SK-N-SH (cell line): ENCODE measurements at regions not wholly inside any gene's neighbourhood (a gene's known extent, or its start where the extent isn't known, plus 50 kb on each side); places are given as distances from the start of the nearest gene placed in this dataset.

ENCODE experiments used
- CTCF ChIP-seq: fragments of 200-600 bp; sonication (generic); IDR thresholded peaks from 2 replicates; pipeline ENCODE4 v1.6.1; 2017; ENCODE audit warnings: antibody characterized with exemption, mild to moderate bottlenecking, moderate library complexity
- MAX ChIP-seq: IDR thresholded peaks from 2 replicates; pipeline ENCODE4 v1.4.0; 2012; ENCODE audit warnings: low read depth
- REST ChIP-seq: IDR thresholded peaks from 2 replicates; pipeline ENCODE4 v1.6.1; 2012; ENCODE audit warnings: mild to moderate bottlenecking, low read depth, low read length, moderate library complexity
- SIN3A ChIP-seq: IDR thresholded peaks from 2 replicates; pipeline ENCODE4 v1.6.1; 2012; ENCODE audit warnings: low read depth, mild to moderate bottlenecking, low read length, moderate library complexity, borderline replicate concordance
- ZBTB33 ChIP-seq: IDR thresholded peaks from 2 replicates; pipeline ENCODE4 v1.4.0; 2012; ENCODE audit warnings: low read depth, borderline replicate concordance

- no peak for TF ChIP-seq ZBTB33
- no peak for TF ChIP-seq CTCF
- TF ChIP-seq REST = no peak
- no peak for TF ChIP-seq MAX
- TF ChIP-seq SIN3A = no peak
These were observed 102.9 kb downstream of the COX18 start for GRCh38 chr4:72966652-72967051.
